IPS-20b (cell line): ENCODE measurements at regions not wholly inside any gene's neighbourhood (a gene's known extent, or its start where the extent isn't known, plus 50 kb on each side); places are given as distances from the start of the nearest gene placed in this dataset.

Experiments
- H3K27ac ChIP-seq: one replicate; pipeline ENCODE4 v1.5.1; 2013; ENCODE audit warnings: low read length
- H3K27me3 ChIP-seq: 2 replicates; pipeline ENCODE4 v1.6.1; 2013; ENCODE audit warnings: mild to moderate bottlenecking, low read length, inconsistent platforms; ENCODE audit not compliant: insufficient read depth
- H3K36me3 ChIP-seq: 2 replicates; pipeline ENCODE4 v1.6.1; 2013; ENCODE audit warnings: low read depth, mild to moderate bottlenecking, inconsistent platforms, low read length, moderate library complexity; ENCODE audit not compliant: insufficient read depth
- H3K4me1 ChIP-seq: 2 replicates; pipeline ENCODE4 v1.6.1; 2013; ENCODE audit warnings: mild to moderate bottlenecking, control low read depth, inconsistent platforms, low read length, moderate library complexity; ENCODE audit not compliant: insufficient read depth
- H3K4me3 ChIP-seq: 2 replicates; pipeline ENCODE4 v1.5.1; 2013; ENCODE audit warnings: mild to moderate bottlenecking, low read length, inconsistent platforms
- H3K9ac ChIP-seq: 2 replicates; pipeline ENCODE4 v1.6.1; 2013; ENCODE audit warnings: low read depth, mild to moderate bottlenecking, inconsistent platforms, low read length, moderate library complexity
- H3K9me3 ChIP-seq: 2 replicates; pipeline ENCODE4 v1.6.1; 2013; ENCODE audit warnings: mild to moderate bottlenecking, low read depth, low read length, inconsistent platforms; ENCODE audit not compliant: insufficient read depth

DNA sequence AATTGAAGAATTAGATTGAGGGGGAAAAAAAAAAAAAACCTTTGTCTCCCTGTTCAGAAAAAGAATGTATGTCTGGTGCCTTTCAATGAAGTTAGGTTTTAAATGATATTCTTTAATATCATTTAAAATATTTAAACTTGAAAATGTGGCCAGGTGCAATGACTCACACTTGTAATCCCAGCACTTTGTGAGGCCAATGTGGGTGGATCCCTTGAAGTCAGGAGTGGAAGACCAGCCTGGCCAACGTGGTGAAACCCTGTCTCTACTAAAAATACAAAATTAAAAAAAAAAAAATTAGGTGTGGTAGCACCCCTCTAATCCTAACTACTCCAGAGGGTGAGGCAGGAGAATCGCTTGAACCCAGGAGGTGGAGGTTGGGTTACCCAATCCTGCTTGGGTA, 111.1 kb upstream of the RASA1 start:
- H3K4me3 ChIP-seq = no peak overlapping the region
- no peaks in the 10 kb centered on the region for H3K27me3 ChIP-seq
- H3K27ac ChIP-seq = no peak overlapping the region
- no peak overlapping the region for H3K9ac ChIP-seq
- no peaks in the 10 kb centered on the region for H3K36me3 ChIP-seq
- no peaks in the 10 kb centered on the region for H3K9me3 ChIP-seq
- H3K4me1 ChIP-seq = no peaks in the 10 kb centered on the region; the same call in 1 of the 2 replicates

DNA sequence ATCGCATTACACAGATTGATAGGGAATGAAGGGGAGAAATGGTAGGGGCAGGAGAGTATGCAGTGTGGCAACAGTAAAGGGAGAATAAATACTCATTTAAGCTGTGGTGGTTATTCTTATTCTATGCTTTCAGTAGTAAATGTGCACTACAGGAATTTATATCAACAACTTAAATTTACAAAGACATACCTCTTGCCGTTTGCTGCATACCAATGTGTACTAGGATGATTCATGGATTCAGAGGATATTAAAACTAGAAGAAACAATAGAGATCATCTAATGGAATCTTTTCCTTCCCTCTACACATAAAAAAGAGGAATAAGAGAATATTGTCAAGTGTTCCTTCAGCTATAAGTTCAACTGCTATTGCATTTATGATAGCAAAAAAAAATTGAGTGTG, 103.3 kb upstream of the RASA1 start:
- peaks cover 13% of the 10 kb centered on the region for H3K4me1 ChIP-seq
- H3K36me3 ChIP-seq = no peaks in the 10 kb centered on the region
- H3K4me3 ChIP-seq = no peak overlapping the region
- no peaks in the 10 kb centered on the region for H3K9me3 ChIP-seq
- no peak overlapping the region for H3K27ac ChIP-seq
- no peaks in the 10 kb centered on the region for H3K27me3 ChIP-seq
- H3K9ac ChIP-seq = no peak overlapping the region

DNA sequence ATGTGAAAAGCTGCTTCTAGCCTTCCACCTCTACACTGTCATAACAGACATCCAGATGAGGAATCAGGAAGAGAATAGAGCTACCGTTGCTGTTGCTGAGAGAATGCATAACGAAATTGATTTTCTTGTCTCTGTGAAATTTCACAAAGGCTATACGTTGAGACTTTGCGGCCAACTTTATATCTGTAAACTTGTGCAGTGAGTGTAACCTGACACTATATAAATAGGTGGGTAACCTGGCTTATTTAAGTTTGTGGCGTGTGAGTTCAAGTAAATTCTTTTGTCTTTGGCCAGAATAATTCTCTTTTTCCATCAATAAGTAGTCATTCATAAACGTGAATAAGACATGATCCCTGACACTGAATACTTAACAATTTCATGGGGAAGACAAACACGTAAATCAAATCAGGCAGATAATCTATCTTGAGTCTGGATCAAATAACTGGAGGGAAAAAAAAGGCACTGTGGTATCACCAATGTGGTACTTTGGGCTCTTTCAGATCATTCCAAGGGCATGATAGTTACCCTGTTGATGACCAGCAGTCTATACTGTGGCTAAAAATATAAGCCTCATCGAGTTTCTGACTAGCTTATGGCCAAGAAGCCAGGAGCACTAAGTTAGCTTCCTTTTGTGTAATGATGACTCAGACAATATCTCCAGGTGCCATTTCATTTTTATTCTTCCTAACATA, 98.2 kb upstream of the RASA1 start:
- Histone ChIP-seq H3K27me3 (no peaks in the 10 kb centered on the region), H3K36me3 (no peaks in the 10 kb centered on the region), H3K4me1 (peaks cover 1% of the 10 kb centered on the region), H3K9ac (no peak overlapping the region), H3K4me3 (no peak overlapping the region), H3K27ac (no peak overlapping the region), H3K9me3 (no peaks in the 10 kb centered on the region)

DNA sequence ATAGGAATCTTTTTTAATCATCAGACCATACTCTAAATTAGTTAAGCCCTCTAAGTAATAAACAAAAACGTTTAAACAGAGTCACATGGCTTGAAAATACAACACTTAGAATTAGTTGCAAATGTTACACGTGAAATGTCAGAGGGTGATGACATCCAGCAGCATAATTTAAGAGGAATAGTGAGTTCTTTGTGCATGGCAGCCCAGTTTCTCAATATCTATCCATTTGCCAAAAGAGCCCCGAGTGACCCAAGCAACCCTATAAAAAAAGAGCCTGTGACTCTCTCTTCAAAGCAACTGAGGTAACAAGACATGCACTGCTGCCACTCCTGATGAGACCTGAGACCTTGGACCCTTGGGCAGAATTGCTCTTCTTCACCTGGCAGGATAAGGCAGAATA, 96.9 kb upstream of the RASA1 start:
- H3K4me3 ChIP-seq = no peak overlapping the region
- no peak overlapping the region for H3K9ac ChIP-seq
- no peak overlapping the region for H3K27ac ChIP-seq
- H3K9me3 ChIP-seq = no peaks in the 10 kb centered on the region
- H3K27me3 ChIP-seq = no peaks in the 10 kb centered on the region
- H3K36me3 ChIP-seq = no peaks in the 10 kb centered on the region
- H3K4me1 ChIP-seq = no peaks in the 10 kb centered on the region

DNA sequence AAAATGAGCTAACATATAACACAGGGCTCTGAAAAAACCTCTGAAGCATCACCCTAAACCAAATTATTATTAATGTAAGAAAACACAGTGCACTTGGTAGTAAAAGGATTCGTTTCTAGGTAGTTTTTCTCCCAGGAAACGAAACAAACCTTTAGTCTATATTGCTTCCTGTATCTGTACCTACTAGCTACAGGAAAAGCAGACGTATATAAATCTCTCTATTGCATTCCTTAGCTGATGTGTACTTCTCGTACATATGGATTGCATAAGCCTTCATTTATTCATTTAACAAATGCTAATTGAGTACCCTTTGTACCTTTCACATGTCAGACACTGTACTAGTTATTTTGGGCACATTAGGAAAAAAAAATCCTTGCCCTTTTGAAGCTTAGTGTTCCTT, 85.0 kb upstream of the RASA1 start:
- Histone ChIP-seq H3K36me3 (no peaks in the 10 kb centered on the region), H3K27ac (no peak overlapping the region)

DNA sequence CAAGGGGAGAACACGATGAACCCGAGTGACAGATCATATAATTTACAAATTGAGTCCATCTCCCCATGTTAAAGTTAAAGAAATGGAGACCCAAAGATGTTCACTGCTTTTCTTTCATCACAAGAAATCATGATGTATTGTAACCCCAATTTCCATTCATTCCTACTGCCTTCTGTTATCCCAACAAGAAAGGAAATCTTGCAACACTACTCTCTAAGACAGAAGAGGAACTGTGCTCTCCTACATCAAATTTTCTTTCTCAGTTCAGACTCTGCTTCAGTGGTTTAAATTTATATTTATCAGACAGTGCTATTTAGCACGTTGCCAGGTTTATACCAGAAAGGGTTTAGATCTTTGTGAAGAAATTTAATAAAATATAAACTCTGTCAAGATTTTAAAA, 83.8 kb upstream of the RASA1 start:
- H3K4me3 ChIP-seq = no peak overlapping the region
- H3K9ac ChIP-seq = no peak overlapping the region
- no peaks in the 10 kb centered on the region for H3K27me3 ChIP-seq
- H3K9me3 ChIP-seq = no peaks in the 10 kb centered on the region
- no peaks in the 10 kb centered on the region for H3K36me3 ChIP-seq
- H3K27ac ChIP-seq = no peak overlapping the region
- H3K4me1 ChIP-seq = no peaks in the 10 kb centered on the region

More for the DNA sequence above, 85.0 kb upstream of the RASA1 start:
- Histone ChIP-seq H3K9me3 (no peaks in the 10 kb centered on the region), H3K9ac (no peak overlapping the region), H3K4me1 (no peaks in the 10 kb centered on the region), H3K27me3 (no peaks in the 10 kb centered on the region), H3K4me3 (no peak overlapping the region)

DNA sequence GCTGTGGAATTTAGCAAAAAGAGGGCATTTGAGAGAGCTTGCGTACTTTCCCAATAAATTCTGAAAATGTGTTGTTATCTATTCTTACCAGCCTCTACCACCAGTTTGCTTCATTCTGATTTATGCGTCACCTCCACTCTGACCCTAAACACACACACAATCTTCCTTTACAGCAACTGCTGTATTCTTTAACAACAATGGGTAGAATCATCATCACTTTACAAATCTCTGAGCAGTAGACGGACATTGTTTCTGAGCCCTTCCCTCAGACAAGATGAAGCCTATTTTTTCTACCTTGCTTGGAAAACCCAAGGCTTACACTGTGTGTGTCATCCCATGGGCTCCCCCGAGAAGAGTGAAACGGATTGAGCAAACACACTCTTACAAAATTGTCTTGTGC, 83.1 kb upstream of the RASA1 start:
- no peak overlapping the region for H3K4me3 ChIP-seq
- no peaks in the 10 kb centered on the region for H3K9me3 ChIP-seq
- H3K27ac ChIP-seq = no peak overlapping the region
- H3K4me1 ChIP-seq = no peaks in the 10 kb centered on the region
- H3K36me3 ChIP-seq = no peaks in the 10 kb centered on the region
- no peaks in the 10 kb centered on the region for H3K27me3 ChIP-seq
- no peak overlapping the region for H3K9ac ChIP-seq

DNA sequence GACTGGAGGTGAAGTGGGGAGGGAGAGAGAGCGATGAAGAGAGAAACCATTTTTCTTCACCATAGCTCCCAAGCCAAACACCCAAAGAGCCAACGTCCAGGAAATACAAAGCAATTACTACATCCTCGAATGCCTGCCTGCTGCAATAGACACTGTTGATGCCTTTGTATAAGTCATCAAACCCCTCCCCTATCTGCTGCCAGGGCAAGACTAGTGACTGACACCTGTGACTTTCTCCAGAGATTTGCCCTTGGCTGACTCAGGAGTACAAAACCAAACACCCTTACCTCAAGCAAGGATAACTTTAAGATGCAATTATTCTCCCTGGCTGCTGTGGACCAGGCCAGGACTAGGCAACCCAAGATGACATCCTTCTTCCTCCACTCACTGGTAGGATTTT, 81.8 kb upstream of the RASA1 start:
- no peaks in the 10 kb centered on the region for H3K9me3 ChIP-seq
- no peak overlapping the region for H3K9ac ChIP-seq
- no peak overlapping the region for H3K4me3 ChIP-seq
- H3K36me3 ChIP-seq = no peaks in the 10 kb centered on the region
- H3K4me1 ChIP-seq = no peaks in the 10 kb centered on the region
- no peak overlapping the region for H3K27ac ChIP-seq
- H3K27me3 ChIP-seq = no peaks in the 10 kb centered on the region

DNA sequence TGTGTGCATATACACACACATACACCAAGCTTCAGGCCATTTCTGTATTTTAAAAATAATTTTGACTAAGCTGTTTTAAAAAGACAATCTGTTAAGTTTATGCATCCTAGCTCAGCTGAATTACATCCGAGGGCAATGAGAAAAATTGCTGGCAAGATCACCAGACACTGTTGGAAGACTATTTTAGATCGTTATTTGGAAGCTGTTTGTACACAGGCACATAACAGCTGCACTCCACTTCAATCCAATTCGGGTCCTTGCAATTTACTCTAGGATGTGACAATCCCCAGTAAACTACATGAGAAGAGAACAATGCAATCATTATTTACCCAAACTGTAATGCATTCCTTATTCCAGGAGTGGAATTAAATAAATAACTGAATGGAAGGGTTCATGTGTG, 79.3 kb upstream of the RASA1 start:
- Histone ChIP-seq H3K9ac (no peak overlapping the region), H3K4me1 (no peaks in the 10 kb centered on the region), H3K27ac (no peak overlapping the region), H3K27me3 (no peaks in the 10 kb centered on the region), H3K9me3 (no peaks in the 10 kb centered on the region), H3K36me3 (no peaks in the 10 kb centered on the region), H3K4me3 (no peak overlapping the region)

DNA sequence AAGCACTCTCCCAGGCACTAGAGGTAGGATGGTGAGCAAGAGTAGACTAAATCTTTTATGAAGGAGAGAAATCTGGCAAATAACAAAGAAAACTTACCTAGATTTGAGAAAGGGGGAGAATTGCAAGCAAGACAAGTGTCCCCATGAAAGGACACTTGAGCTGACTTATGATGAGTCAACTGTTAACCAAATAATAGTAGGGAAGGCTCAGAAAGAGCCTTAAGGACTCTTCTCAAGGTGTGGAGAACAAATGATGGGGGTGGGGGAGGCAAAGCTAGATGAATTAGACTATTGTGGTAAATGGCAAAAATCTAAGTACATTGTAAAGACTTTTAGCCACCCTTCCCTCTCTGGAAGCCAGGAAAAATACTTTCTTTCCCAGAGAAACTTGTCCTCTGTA, 77.6 kb upstream of the RASA1 start:
- Histone ChIP-seq H3K4me3 (no peak overlapping the region), H3K36me3 (no peaks in the 10 kb centered on the region), H3K9ac (no peak overlapping the region), H3K4me1 (no peaks in the 10 kb centered on the region), H3K27me3 (no peaks in the 10 kb centered on the region), H3K27ac (no peak overlapping the region), H3K9me3 (no peaks in the 10 kb centered on the region)

DNA sequence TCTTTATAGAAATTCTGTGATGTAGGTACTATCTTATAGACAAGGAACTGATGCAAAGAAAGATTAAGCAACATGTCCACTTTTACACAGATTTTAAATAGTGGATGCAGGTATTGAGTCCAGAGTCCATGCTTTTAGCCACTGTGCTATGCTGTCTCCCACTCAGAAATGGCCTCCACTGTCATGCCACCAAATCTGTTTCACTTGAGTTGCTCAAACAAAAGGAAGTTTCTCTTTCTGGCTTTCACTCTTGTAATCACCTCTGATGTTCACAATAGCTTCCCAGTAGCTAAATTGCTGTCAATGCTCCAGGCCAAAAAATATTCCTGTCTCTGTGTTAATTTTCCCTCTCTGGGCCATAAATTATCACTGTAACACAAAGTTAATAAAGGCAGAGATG, 77.0 kb upstream of the RASA1 start:
- H3K9me3 ChIP-seq = no peaks in the 10 kb centered on the region
- no peaks in the 10 kb centered on the region for H3K4me1 ChIP-seq
- no peak overlapping the region for H3K27ac ChIP-seq
- no peaks in the 10 kb centered on the region for H3K36me3 ChIP-seq
- H3K27me3 ChIP-seq = no peaks in the 10 kb centered on the region
- H3K9ac ChIP-seq = no peak overlapping the region
- no peak overlapping the region for H3K4me3 ChIP-seq

DNA sequence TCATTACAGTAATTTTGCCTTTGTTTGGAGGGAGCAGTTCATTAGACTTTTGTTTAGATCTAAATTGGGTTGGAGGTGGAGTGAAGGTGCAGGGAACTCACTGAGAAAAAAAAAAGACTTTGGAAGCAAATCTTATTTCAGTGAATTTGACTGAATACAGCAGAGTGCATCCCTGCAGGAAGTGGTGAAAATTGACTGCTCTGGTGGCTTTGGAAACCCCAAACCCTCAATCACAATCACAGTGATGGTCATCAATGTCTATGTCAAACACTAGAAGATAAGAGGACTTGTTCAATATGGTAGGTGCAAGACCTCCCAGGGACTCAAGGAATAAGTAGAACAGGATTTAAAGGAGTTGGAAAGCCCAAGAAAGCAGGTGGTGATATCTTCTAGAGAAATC, 76.0 kb upstream of the RASA1 start:
- Histone ChIP-seq H3K4me3 (no peak overlapping the region), H3K4me1 (no peaks in the 10 kb centered on the region), H3K27ac (no peak overlapping the region), H3K9me3 (no peaks in the 10 kb centered on the region), H3K36me3 (no peaks in the 10 kb centered on the region), H3K9ac (no peak overlapping the region), H3K27me3 (no peaks in the 10 kb centered on the region)
